HEK293 (cell line): ENCODE measurements at regions not wholly inside any gene's neighbourhood (a gene's known extent, or its start where the extent isn't known, plus 50 kb on each side); places are given as distances from the start of the nearest gene placed in this dataset.
A peak's percentile ranks its signal among the peaks of the same experiment; 100 is the strongest.

Source experiments
- CTCF ChIA-PET: fragments of 350-600 bp; formaldehyde crosslinking; extraction: SDS; loops from one replicate; lab custom pipeline; 2021; ENCODE audit warnings: antibody characterized with exemption; lab: Yijun Ruan, JAX
- POLR2A ChIA-PET: fragments of 300-600 bp; formaldehyde crosslinking; extraction: SDS; loops from one replicate; lab custom pipeline; 2020; ENCODE audit warnings: antibody characterized with exemption, inconsistent platforms; lab: Yijun Ruan, JAX
- H3K27ac ChIP-seq: fragments of 200-500 bp; sonication (Bioruptor generic); 2 replicates; pipeline ENCODE4 v1.5.1; 2014; ENCODE audit warnings: low read depth, low read length, control low read depth, inconsistent platforms; ENCODE audit errors: extremely low read depth
- H3K36me3 ChIP-seq, 2 experiments: fragments of 200-500 bp in 1 of 2; sonication (Bioruptor generic) in 1 of 2; 1 replicate in 1 of 2; 2 replicates in 1 of 2; pipeline ENCODE4 v1.5.1; 2014 to 2017; ENCODE audit warnings: inconsistent platforms in 2 of 2, low read length in 2 of 2; ENCODE audit not compliant: control insufficient read depth in 2 of 2, insufficient read depth in 1 of 2
- H3K4me1 ChIP-seq: fragments of 200-500 bp; sonication (Bioruptor generic); 2 replicates; pipeline ENCODE4 v1.5.1; 2014; ENCODE audit warnings: mild to moderate bottlenecking, low read length, inconsistent platforms; ENCODE audit not compliant: control insufficient read depth, insufficient read depth
- H3K4me3 ChIP-seq: 2 replicates; pipeline ENCODE4 v1.5.1; 2011; ENCODE audit warnings: low read depth, mild to moderate bottlenecking, control low read depth, low read length, moderate library complexity
- H3K9me3 ChIP-seq: fragments of 200-500 bp; sonication (Bioruptor generic); 2 replicates; pipeline ENCODE4 v1.5.1; 2014; ENCODE audit warnings: low read depth, low read length, inconsistent platforms; ENCODE audit not compliant: control insufficient read depth, insufficient read depth
- BCL11B ChIP-seq: fragments of 450-650 bp; formaldehyde crosslinking; IDR thresholded peaks from 2 replicates; pipeline ENCODE4 v1.5.1; 2016; ENCODE audit warnings: low read depth, missing biosample characterization, missing genetic modification characterization
- TRIM28 ChIP-seq: IDR thresholded peaks from 2 replicates; pipeline ENCODE4 v1.6.1; 2011; ENCODE audit warnings: low read length, control low read depth, borderline replicate concordance
- WT1 ChIP-seq: fragments of 450-650 bp; formaldehyde crosslinking; IDR thresholded peaks from 2 replicates; pipeline ENCODE4 v1.5.1; 2016; ENCODE audit warnings: missing biosample characterization, missing genetic modification characterization
- YY1 ChIP-seq: fragments of 450-650 bp; formaldehyde crosslinking; IDR thresholded peaks from 2 replicates; pipeline ENCODE4 v1.5.1; 2018; ENCODE audit warnings: missing biosample characterization, missing genetic modification characterization
- ZNF221 ChIP-seq: fragments of 450-650 bp; formaldehyde crosslinking; IDR thresholded peaks from 2 replicates; pipeline ENCODE4 v1.5.1; 2017; ENCODE audit warnings: missing biosample characterization, missing genetic modification characterization, borderline replicate concordance
- ZNF37A ChIP-seq: fragments of 450-650 bp; IDR thresholded peaks from 2 replicates; pipeline ENCODE4 v1.5.1; 2018; ENCODE audit warnings: missing biosample characterization, missing genetic modification characterization
- ZNF398 ChIP-seq: fragments of 450-650 bp; formaldehyde crosslinking; IDR thresholded peaks from 2 replicates; pipeline ENCODE4 v1.5.1; 2017; ENCODE audit warnings: missing biosample characterization, missing genetic modification characterization
- ZNF426 ChIP-seq: fragments of 450-650 bp; formaldehyde crosslinking; IDR thresholded peaks from 2 replicates; pipeline ENCODE4 v1.5.1; 2017; ENCODE audit warnings: missing biosample characterization, missing genetic modification characterization, mild to moderate bottlenecking, inconsistent platforms, moderate library complexity
- ZNF501 ChIP-seq: fragments of 450-650 bp; formaldehyde crosslinking; IDR thresholded peaks from 2 replicates; pipeline ENCODE4 v1.5.1; 2016; ENCODE audit warnings: missing biosample characterization, missing genetic modification characterization
- ZNF549 ChIP-seq: fragments of 450-650 bp; IDR thresholded peaks from 2 replicates; pipeline ENCODE4 v1.5.1; 2018; ENCODE audit warnings: missing biosample characterization, missing genetic modification characterization, mild to moderate bottlenecking, inconsistent platforms, moderate library complexity
- ZNF560 ChIP-seq: fragments of 450-650 bp; formaldehyde crosslinking; IDR thresholded peaks from 2 replicates; pipeline ENCODE4 v1.5.1; 2017; ENCODE audit warnings: missing biosample characterization, missing genetic modification characterization, borderline replicate concordance
- ZNF660 ChIP-seq: fragments of 450-650 bp; IDR thresholded peaks from 2 replicates; pipeline ENCODE4 v1.5.1; 2018; ENCODE audit warnings: missing biosample characterization, mild to moderate bottlenecking, missing genetic modification characterization
- ZNF707 ChIP-seq: fragments of 450-650 bp; formaldehyde crosslinking; IDR thresholded peaks from 2 replicates; pipeline ENCODE4 v1.5.1; 2016; ENCODE audit warnings: missing biosample characterization, missing genetic modification characterization
- ZNF830 ChIP-seq: fragments of 450-650 bp; IDR thresholded peaks from 2 replicates; pipeline ENCODE4 v1.5.0; 2018; ENCODE audit warnings: missing biosample characterization, missing genetic modification characterization, low read depth, mild to moderate bottlenecking, moderate library complexity
- ZNF837 ChIP-seq: fragments of 450-650 bp; formaldehyde crosslinking; IDR thresholded peaks from 2 replicates; pipeline ENCODE4 v1.5.1; 2016; ENCODE audit warnings: missing biosample characterization, missing genetic modification characterization
- TF ChIP-seq, protein P1 (sequence below): sonication (generic); formaldehyde crosslinking; IDR thresholded peaks from 2 replicates; pipeline ENCODE4 v1.8.1; 2022; ENCODE audit warnings: mild to moderate bottlenecking, moderate library complexity, missing genetic modification reagents
- TF ChIP-seq, protein P2 (sequence below): fragments of 450-650 bp; formaldehyde crosslinking; IDR thresholded peaks from 2 replicates; pipeline ENCODE4 v1.5.1; 2016; ENCODE audit warnings: missing biosample characterization, missing genetic modification characterization
- TF ChIP-seq, protein P3 (sequence below): fragments of 450-650 bp; formaldehyde crosslinking; IDR thresholded peaks from 2 replicates; pipeline ENCODE4 v1.5.1; 2016; ENCODE audit warnings: missing biosample characterization, missing genetic modification characterization
- TF ChIP-seq, protein P4 (sequence below): fragments of 450-650 bp; formaldehyde crosslinking; IDR thresholded peaks from 2 replicates; pipeline ENCODE4 v1.5.1; 2016; ENCODE audit warnings: missing biosample characterization, missing genetic modification characterization, low read depth

DNA sequence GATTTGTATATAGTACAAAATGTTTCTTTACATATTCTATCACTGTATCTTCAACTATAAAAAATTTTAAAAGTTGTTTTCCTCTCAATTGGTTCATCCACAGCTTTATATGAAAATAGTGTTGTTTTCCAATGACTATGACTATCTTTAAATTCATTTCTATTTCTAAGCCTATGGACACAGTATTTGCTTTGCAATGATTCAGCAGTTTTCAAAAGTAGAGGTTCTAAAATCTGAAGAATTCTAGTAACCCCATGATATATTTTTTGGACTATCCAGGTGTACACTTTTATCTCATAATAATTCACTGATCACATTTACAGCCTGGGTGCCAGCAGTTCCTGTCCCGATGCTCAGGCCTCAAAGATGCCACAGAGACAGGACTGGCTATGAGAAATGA, 118.4 kb upstream of the PTPRR start:
- Histone ChIP-seq H3K9me3 (no peaks in the 10 kb centered on the region), H3K4me3 (no peak overlapping the region), H3K27ac (no peak overlapping the region), H3K4me1 (no peaks in the 10 kb centered on the region), H3K36me3 (no peaks in the 10 kb centered on the region)
- CTCF ChIA-PET, result no interaction called here
- POLR2A ChIA-PET, result no interaction called here
- TF ChIP-seq, protein P1, sequence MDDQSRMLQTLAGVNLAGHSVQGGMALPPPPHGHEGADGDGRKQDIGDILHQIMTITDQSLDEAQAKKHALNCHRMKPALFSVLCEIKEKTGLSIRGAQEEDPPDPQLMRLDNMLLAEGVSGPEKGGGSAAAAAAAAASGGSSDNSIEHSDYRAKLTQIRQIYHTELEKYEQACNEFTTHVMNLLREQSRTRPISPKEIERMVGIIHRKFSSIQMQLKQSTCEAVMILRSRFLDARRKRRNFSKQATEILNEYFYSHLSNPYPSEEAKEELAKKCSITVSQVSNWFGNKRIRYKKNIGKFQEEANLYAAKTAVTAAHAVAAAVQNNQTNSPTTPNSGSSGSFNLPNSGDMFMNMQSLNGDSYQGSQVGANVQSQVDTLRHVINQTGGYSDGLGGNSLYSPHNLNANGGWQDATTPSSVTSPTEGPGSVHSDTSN (CRISPR knock-in tag), result no peak
- TF ChIP-seq YY1, result no peak
- TF ChIP-seq ZNF707 (tag by site-specific recombination), result no peak
- TF ChIP-seq ZNF37A, result no peak
- no peak for TF ChIP-seq ZNF501 (tag by site-specific recombination)
- TF ChIP-seq, protein P2, sequence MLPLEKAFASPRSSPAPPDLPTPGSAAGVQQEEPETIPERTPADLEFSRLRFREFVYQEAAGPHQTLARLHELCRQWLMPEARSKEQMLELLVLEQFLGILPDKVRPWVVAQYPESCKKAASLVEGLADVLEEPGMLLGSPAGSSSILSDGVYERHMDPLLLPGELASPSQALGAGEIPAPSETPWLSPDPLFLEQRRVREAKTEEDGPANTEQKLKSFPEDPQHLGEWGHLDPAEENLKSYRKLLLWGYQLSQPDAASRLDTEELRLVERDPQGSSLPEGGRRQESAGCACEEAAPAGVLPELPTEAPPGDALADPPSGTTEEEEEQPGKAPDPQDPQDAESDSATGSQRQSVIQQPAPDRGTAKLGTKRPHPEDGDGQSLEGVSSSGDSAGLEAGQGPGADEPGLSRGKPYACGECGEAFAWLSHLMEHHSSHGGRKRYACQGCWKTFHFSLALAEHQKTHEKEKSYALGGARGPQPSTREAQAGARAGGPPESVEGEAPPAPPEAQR (tag by site-specific recombination), result no peak
- TF ChIP-seq TRIM28, result no peak
- no peak for TF ChIP-seq ZNF830
- no peak for TF ChIP-seq ZNF221 (tag by site-specific recombination)
- TF ChIP-seq ZNF426 (tag by site-specific recombination), result no peak
- no peak for TF ChIP-seq ZNF660
- TF ChIP-seq ZNF549 (tag by site-specific recombination), result no peak
- no peak for TF ChIP-seq ZNF398 (tag by site-specific recombination)
- no peak for TF ChIP-seq ZNF560 (tag by site-specific recombination)
- no peak for TF ChIP-seq ZNF837
- no peak for TF ChIP-seq WT1 (tag by site-specific recombination)
- TF ChIP-seq, protein P3, sequence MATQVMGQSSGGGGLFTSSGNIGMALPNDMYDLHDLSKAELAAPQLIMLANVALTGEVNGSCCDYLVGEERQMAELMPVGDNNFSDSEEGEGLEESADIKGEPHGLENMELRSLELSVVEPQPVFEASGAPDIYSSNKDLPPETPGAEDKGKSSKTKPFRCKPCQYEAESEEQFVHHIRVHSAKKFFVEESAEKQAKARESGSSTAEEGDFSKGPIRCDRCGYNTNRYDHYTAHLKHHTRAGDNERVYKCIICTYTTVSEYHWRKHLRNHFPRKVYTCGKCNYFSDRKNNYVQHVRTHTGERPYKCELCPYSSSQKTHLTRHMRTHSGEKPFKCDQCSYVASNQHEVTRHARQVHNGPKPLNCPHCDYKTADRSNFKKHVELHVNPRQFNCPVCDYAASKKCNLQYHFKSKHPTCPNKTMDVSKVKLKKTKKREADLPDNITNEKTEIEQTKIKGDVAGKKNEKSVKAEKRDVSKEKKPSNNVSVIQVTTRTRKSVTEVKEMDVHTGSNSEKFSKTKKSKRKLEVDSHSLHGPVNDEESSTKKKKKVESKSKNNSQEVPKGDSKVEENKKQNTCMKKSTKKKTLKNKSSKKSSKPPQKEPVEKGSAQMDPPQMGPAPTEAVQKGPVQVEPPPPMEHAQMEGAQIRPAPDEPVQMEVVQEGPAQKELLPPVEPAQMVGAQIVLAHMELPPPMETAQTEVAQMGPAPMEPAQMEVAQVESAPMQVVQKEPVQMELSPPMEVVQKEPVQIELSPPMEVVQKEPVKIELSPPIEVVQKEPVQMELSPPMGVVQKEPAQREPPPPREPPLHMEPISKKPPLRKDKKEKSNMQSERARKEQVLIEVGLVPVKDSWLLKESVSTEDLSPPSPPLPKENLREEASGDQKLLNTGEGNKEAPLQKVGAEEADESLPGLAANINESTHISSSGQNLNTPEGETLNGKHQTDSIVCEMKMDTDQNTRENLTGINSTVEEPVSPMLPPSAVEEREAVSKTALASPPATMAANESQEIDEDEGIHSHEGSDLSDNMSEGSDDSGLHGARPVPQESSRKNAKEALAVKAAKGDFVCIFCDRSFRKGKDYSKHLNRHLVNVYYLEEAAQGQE (tag by site-specific recombination), result no peak

DNA sequence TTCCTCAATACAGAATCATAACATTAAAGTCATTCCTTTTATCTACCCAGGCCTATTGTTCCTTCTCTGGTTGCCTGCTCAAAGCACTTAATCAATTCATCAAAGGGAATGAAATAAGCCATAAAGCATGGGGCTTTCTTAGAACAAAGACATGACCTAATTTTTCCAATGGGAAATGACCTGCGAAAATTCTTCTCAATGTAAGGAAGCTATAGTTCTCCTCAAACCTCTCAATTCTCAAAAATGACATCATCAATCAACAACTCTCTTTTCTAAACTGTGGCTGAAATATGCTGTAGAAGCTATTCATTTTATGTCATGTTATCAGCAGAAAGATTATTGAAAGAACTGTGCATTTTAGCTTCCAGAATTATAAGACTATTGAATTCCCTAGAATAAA, 116.0 kb upstream of the PTPRR start:
- H3K9me3 ChIP-seq, result no peaks in the 10 kb centered on the region
- ChIA-PET CTCF (no interaction called here), POLR2A (no interaction called here)
- no peaks in the 10 kb centered on the region for H3K4me1 ChIP-seq
- H3K36me3 ChIP-seq, result no peaks in the 10 kb centered on the region
- H3K27ac ChIP-seq, result no peak overlapping the region
- no peak overlapping the region for H3K4me3 ChIP-seq
- TF ChIP-seq, protein P4, sequence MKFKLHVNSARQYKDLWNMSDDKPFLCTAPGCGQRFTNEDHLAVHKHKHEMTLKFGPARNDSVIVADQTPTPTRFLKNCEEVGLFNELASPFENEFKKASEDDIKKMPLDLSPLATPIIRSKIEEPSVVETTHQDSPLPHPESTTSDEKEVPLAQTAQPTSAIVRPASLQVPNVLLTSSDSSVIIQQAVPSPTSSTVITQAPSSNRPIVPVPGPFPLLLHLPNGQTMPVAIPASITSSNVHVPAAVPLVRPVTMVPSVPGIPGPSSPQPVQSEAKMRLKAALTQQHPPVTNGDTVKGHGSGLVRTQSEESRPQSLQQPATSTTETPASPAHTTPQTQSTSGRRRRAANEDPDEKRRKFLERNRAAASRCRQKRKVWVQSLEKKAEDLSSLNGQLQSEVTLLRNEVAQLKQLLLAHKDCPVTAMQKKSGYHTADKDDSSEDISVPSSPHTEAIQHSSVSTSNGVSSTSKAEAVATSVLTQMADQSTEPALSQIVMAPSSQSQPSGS (tag by site-specific recombination), result peak; percentile 45; the same call in 1 of the 2 replicates
- TF ChIP-seq BCL11B, result no peak
